HG03039 (cell line): ENCODE measurements at regions not wholly inside any gene's neighbourhood (a gene's known extent, or its start where the extent isn't known, plus 50 kb on each side); places are given as distances from the start of the nearest gene placed in this dataset.

Experiments
- ATAC-seq: cut with Tn5 transposase; IDR thresholded peaks from one replicate; pipeline ENCODE4 v1.9.1; 2021; ENCODE audit warnings: mild to moderate bottlenecking, moderate library complexity; ENCODE audit not compliant: unreplicated experiment

- ATAC-seq: no peak
These were observed 623.4 kb downstream of the SPRY1 start for GRCh38 chr4:124019749-124020549.

GRCh38 chr4:124025000-124025399, 628.4 kb downstream of the SPRY1 start:
- ATAC-seq: no peak

- ATAC-seq: no peak
These were observed 628.8 kb downstream of the SPRY1 start for GRCh38 chr4:124025428-124025827.

GRCh38 chr4:124028182-124028581, 631.6 kb downstream of the SPRY1 start:
- ATAC-seq: no peak

GRCh38 chr4:124030147-124030546, 633.6 kb downstream of the SPRY1 start:
- no peak for ATAC-seq

- ATAC-seq: no peak
These were observed 635.4 kb downstream of the SPRY1 start for GRCh38 chr4:124032035-124032434.

- ATAC-seq: no peak
These were observed 638.9 kb downstream of the SPRY1 start for GRCh38 chr4:124035364-124036041.

GRCh38 chr4:124037236-124037635, 640.6 kb downstream of the SPRY1 start:
- ATAC-seq: no peak

GRCh38 chr4:124044330-124044729, 647.7 kb downstream of the SPRY1 start:
- no peak for ATAC-seq

GRCh38 chr4:124044867-124045266, 648.3 kb downstream of the SPRY1 start:
- no peak for ATAC-seq

GRCh38 chr4:124046190-124046589, 649.6 kb downstream of the SPRY1 start:
- no peak for ATAC-seq

- ATAC-seq: no peak
These were observed 657.4 kb downstream of the SPRY1 start for GRCh38 chr4:124053872-124054538.

GRCh38 chr4:124055336-124055735, 657.2 kb downstream of the ANKRD50 start:
- ATAC-seq: no peak

GRCh38 chr4:124055896-124056295, 656.6 kb downstream of the ANKRD50 start:
- ATAC-seq: no peak

- ATAC-seq: no peak
These were observed 652.1 kb downstream of the ANKRD50 start for GRCh38 chr4:124060261-124060918.

- no peak for ATAC-seq
These were observed 651.1 kb downstream of the ANKRD50 start for GRCh38 chr4:124061413-124061812.

- no peak for ATAC-seq
These were observed 647.1 kb downstream of the ANKRD50 start for GRCh38 chr4:124065422-124065821.

- ATAC-seq: no peak
These were observed 646.6 kb downstream of the ANKRD50 start for GRCh38 chr4:124065936-124066335.

GRCh38 chr4:124066595-124066994, 645.9 kb downstream of the ANKRD50 start:
- ATAC-seq: no peak

- ATAC-seq: no peak
These were observed 645.5 kb downstream of the ANKRD50 start for GRCh38 chr4:124067046-124067445.
